Loucy (cell line): ENCODE measurements at regions not wholly inside any gene's neighbourhood (a gene's known extent, or its start where the extent isn't known, plus 50 kb on each side); places are given as distances from the start of the nearest gene placed in this dataset.

Experiments
- H2AFZ ChIP-seq: fragments of 200-600 bp; sonication (generic); 2 replicates; pipeline ENCODE4 v1.6.0; 2016; ENCODE audit warnings: antibody characterized with exemption, mild to moderate bottlenecking, low read length, moderate library complexity
- H3F3A ChIP-seq: fragments of 200-600 bp; 2 replicates; pipeline ENCODE4 v1.6.0; 2016; ENCODE audit warnings: antibody characterized with exemption, low read depth, mild to moderate bottlenecking
- H3K27me3 ChIP-seq: fragments of 200-600 bp; sonication (generic); 2 replicates; pipeline ENCODE4 v1.6.1; 2014; ENCODE audit warnings: low read length, mild to moderate bottlenecking; ENCODE audit not compliant: insufficient read depth, poor library complexity, severe bottlenecking
- H3K36me3 ChIP-seq: fragments of 200-600 bp; sonication (generic); 2 replicates; pipeline ENCODE4 v1.6.1; 2016; ENCODE audit warnings: low read length; ENCODE audit not compliant: insufficient read depth
- H3K4me1 ChIP-seq: fragments of 200-600 bp; sonication (generic); 2 replicates; pipeline ENCODE4 v1.5.1; 2014; ENCODE audit warnings: low read length, mild to moderate bottlenecking; ENCODE audit not compliant: insufficient read depth, poor library complexity, severe bottlenecking
- H3K4me2 ChIP-seq: fragments of 200-600 bp; sonication (generic); 2 replicates; pipeline ENCODE4 v1.6.0; 2014; ENCODE audit warnings: antibody characterized with exemption, low read length, low read depth, mild to moderate bottlenecking; ENCODE audit not compliant: poor library complexity, severe bottlenecking
- H3K4me3 ChIP-seq: fragments of 200-600 bp; sonication (generic); 2 replicates; pipeline ENCODE4 v1.5.1; 2014; ENCODE audit warnings: low read length, mild to moderate bottlenecking, mixed read lengths; ENCODE audit not compliant: poor library complexity, severe bottlenecking
- H3K79me2 ChIP-seq: fragments of 200-600 bp; sonication (generic); 2 replicates; pipeline ENCODE4 v1.6.1; 2014; ENCODE audit warnings: low read length; ENCODE audit not compliant: insufficient read depth
- H3K9ac ChIP-seq: fragments of 200-600 bp; sonication (generic); 2 replicates; pipeline ENCODE4 v1.6.0; 2014; ENCODE audit warnings: mild to moderate bottlenecking, low read depth, low read length, moderate library complexity; ENCODE audit not compliant: poor library complexity, severe bottlenecking
- H3K9me2 ChIP-seq: fragments of 200-600 bp; sonication (generic); replicated peaks from 2 replicates; pipeline ENCODE4 v1.6.1; 2016; ENCODE audit warnings: low read depth, low read length, mixed read lengths
- H3K9me3 ChIP-seq: fragments of 200-600 bp; sonication (generic); 2 replicates; pipeline ENCODE4 v1.6.1; 2014; ENCODE audit warnings: mild to moderate bottlenecking, antibody characterized with exemption, low read length, low read depth; ENCODE audit not compliant: insufficient read depth
- H4K20me1 ChIP-seq: fragments of 200-600 bp; sonication (generic); 2 replicates; pipeline ENCODE4 v1.6.0; 2014; ENCODE audit warnings: antibody characterized with exemption, low read length, mild to moderate bottlenecking; ENCODE audit not compliant: insufficient read depth, poor library complexity, severe bottlenecking
- CTCF ChIP-seq: fragments of 200-600 bp; sonication (generic); conservative IDR thresholded peaks from 2 replicates; pipeline ENCODE4 v1.5.1; 2014; ENCODE audit warnings: mild to moderate bottlenecking, antibody characterized with exemption, low read length
- EZH2phosphoT487 ChIP-seq: fragments of 200-600 bp; IDR thresholded peaks from 2 replicates; pipeline ENCODE4 v1.6.1; 2018; ENCODE audit warnings: antibody characterized with exemption, mild to moderate bottlenecking, moderate library complexity, borderline replicate concordance

GRCh38 chr5:124285733-124286132, 460.7 kb downstream of the ZNF608 start:
- Histone ChIP-seq H3K27me3 (no peaks in the 10 kb centered on the region), H3K36me3 (no peaks in the 10 kb centered on the region), H3K4me3 (no peak overlapping the region), H3K9me3 (no peaks in the 10 kb centered on the region), H3K9ac (no peak overlapping the region), H2AFZ (no peak overlapping the region), H3K4me2 (no peak overlapping the region), H3K4me1 (no peaks in the 10 kb centered on the region), H4K20me1 (no peaks in the 10 kb centered on the region), H3K79me2 (no peaks in the 10 kb centered on the region), H3K9me2 (no peaks in the 10 kb centered on the region), H3F3A (no peaks in the 10 kb centered on the region)
- TF ChIP-seq CTCF (no peak), EZH2phosphoT487 (no peak)

- Histone ChIP-seq H3K9me3 (no peaks in the 10 kb centered on the region), H3K4me1 (no peaks in the 10 kb centered on the region), H3K9ac (no peak overlapping the region), H3F3A (no peaks in the 10 kb centered on the region), H3K79me2 (no peaks in the 10 kb centered on the region), H3K27me3 (no peaks in the 10 kb centered on the region), H3K4me2 (no peak overlapping the region), H3K36me3 (no peaks in the 10 kb centered on the region), H2AFZ (no peak overlapping the region), H3K9me2 (no peaks in the 10 kb centered on the region), H3K4me3 (no peak overlapping the region), H4K20me1 (no peaks in the 10 kb centered on the region)
- no peak for TF ChIP-seq CTCF
- TF ChIP-seq EZH2phosphoT487: no peak
Measured at GRCh38 chr5:124285071-124285470, 461.4 kb downstream of the ZNF608 start.

GRCh38 chr5:124283031-124283430, 463.4 kb downstream of the ZNF608 start:
- H2AFZ ChIP-seq: no peak overlapping the region
- no peaks in the 10 kb centered on the region for H3K36me3 ChIP-seq
- no peaks in the 10 kb centered on the region for H3K9me3 ChIP-seq
- no peak overlapping the region for H3K4me3 ChIP-seq
- no peaks in the 10 kb centered on the region for H3K9me2 ChIP-seq
- TF ChIP-seq EZH2phosphoT487 (no peak), CTCF (no peak)
- H3K4me1 ChIP-seq: no peaks in the 10 kb centered on the region
- H3F3A ChIP-seq: no peaks in the 10 kb centered on the region
- no peaks in the 10 kb centered on the region for H3K79me2 ChIP-seq
- H3K27me3 ChIP-seq: no peaks in the 10 kb centered on the region
- H4K20me1 ChIP-seq: no peaks in the 10 kb centered on the region
- H3K4me2 ChIP-seq: no peak overlapping the region
- H3K9ac ChIP-seq: no peak overlapping the region
